ENCODE measurements at regions not wholly inside any gene's neighbourhood (a gene's known extent, or its start where the extent isn't known, plus 50 kb on each side); places are given as distances from the start of the nearest gene placed in this dataset.
"Not testable (repeated sequence)": the region's sequence is repeated elsewhere in the genome, so short reads cannot be mapped to it uniquely, and the experiment has no call there.

GRCh38 chr10:21388589-21388988, 136.9 kb downstream of the SKIDA1 start:
- no peak overlapping the region for H3K27ac Mint-ChIP-seq (ENCODE audit: unreplicated experiment)
- TF ChIP-seq CTCF (IDR thresholded peaks at IDR 0.05; ENCODE audit: partially characterized antibody, unreplicated experiment), result no peak
- no peaks in the 10 kb centered on the region for H3K27me3 Mint-ChIP-seq (ENCODE audit: unreplicated experiment)
- no peak overlapping the region for H3K4me3 Mint-ChIP-seq (ENCODE audit: unreplicated experiment)
- H3K9me3 Mint-ChIP-seq (ENCODE audit: unreplicated experiment), result peaks cover 4% of the 10 kb centered on the region
- no peaks in the 10 kb centered on the region for H3K36me3 Mint-ChIP-seq (ENCODE audit: unreplicated experiment)
- no peak for DNase-seq
- no peaks in the 10 kb centered on the region for H3K4me1 Mint-ChIP-seq (ENCODE audit: low read depth, unreplicated experiment)

GRCh38 chr10:21387868-21388267, 137.6 kb downstream of the SKIDA1 start:
- DNase-seq, result no peak
- Mint-ChIP-seq H3K4me1 (ENCODE audit: low read depth, unreplicated experiment) (no peaks in the 10 kb centered on the region), H3K36me3 (ENCODE audit: unreplicated experiment) (no peaks in the 10 kb centered on the region), H3K4me3 (ENCODE audit: unreplicated experiment) (no peak overlapping the region), H3K27ac (ENCODE audit: unreplicated experiment) (no peak overlapping the region), H3K27me3 (ENCODE audit: unreplicated experiment) (no peaks in the 10 kb centered on the region), H3K9me3 (ENCODE audit: unreplicated experiment) (peaks cover 4% of the 10 kb centered on the region)
- TF ChIP-seq CTCF (IDR thresholded peaks at IDR 0.05; ENCODE audit: partially characterized antibody, unreplicated experiment), result no peak

GRCh38 chr10:21385996-21386585, 139.4 kb downstream of the SKIDA1 start:
- Mint-ChIP-seq H3K27ac (ENCODE audit: unreplicated experiment) (no peak overlapping the region), H3K9me3 (ENCODE audit: unreplicated experiment) (peaks cover 2% of the 10 kb centered on the region), H3K27me3 (ENCODE audit: unreplicated experiment) (no peaks in the 10 kb centered on the region)

GRCh38 chr10:21385536-21385935, 139.9 kb downstream of the SKIDA1 start:
- no peak overlapping the region for H3K27ac Mint-ChIP-seq (ENCODE audit: unreplicated experiment)
- H3K27me3 Mint-ChIP-seq (ENCODE audit: unreplicated experiment), result no peaks in the 10 kb centered on the region
- peaks cover 2% of the 10 kb centered on the region for H3K9me3 Mint-ChIP-seq (ENCODE audit: unreplicated experiment)
- no peaks in the 10 kb centered on the region for H3K36me3 Mint-ChIP-seq (ENCODE audit: unreplicated experiment)
- no peak overlapping the region for H3K4me3 Mint-ChIP-seq (ENCODE audit: unreplicated experiment)
- no peaks in the 10 kb centered on the region for H3K4me1 Mint-ChIP-seq (ENCODE audit: low read depth, unreplicated experiment)
- no peak for TF ChIP-seq CTCF (IDR thresholded peaks at IDR 0.05; ENCODE audit: partially characterized antibody, unreplicated experiment)
- DNase-seq, result no peak

More at GRCh38 chr10:21385996-21386585, 139.4 kb downstream of the SKIDA1 start:
- Mint-ChIP-seq H3K4me1 (ENCODE audit: low read depth, unreplicated experiment) (no peaks in the 10 kb centered on the region), H3K4me3 (ENCODE audit: unreplicated experiment) (no peak overlapping the region), H3K36me3 (ENCODE audit: unreplicated experiment) (no peaks in the 10 kb centered on the region)
- TF ChIP-seq CTCF (IDR thresholded peaks at IDR 0.05; ENCODE audit: partially characterized antibody, unreplicated experiment), result no peak
- DNase-seq, result no peak

GRCh38 chr10:21379143-21379542, 146.3 kb downstream of the SKIDA1 start:
- no peaks in the 10 kb centered on the region for H3K9me3 Mint-ChIP-seq (ENCODE audit: unreplicated experiment)

GRCh38 chr10:21375274-21375673, 150.2 kb downstream of the SKIDA1 start:
- DNase-seq; H3K36me3 Mint-ChIP-seq (ENCODE audit: unreplicated experiment); H3K4me3 Mint-ChIP-seq (ENCODE audit: unreplicated experiment); H3K27ac Mint-ChIP-seq (ENCODE audit: unreplicated experiment); H3K4me1 Mint-ChIP-seq (ENCODE audit: low read depth, unreplicated experiment); H3K27me3 Mint-ChIP-seq (ENCODE audit: unreplicated experiment); H3K9me3 Mint-ChIP-seq (ENCODE audit: unreplicated experiment): not testable (repeated sequence)

More at GRCh38 chr10:21379143-21379542, 146.3 kb downstream of the SKIDA1 start:
- H3K4me1 Mint-ChIP-seq (ENCODE audit: low read depth, unreplicated experiment), result no peaks in the 10 kb centered on the region
- no peak for TF ChIP-seq CTCF (IDR thresholded peaks at IDR 0.05; ENCODE audit: partially characterized antibody, unreplicated experiment)
- no peak overlapping the region for H3K4me3 Mint-ChIP-seq (ENCODE audit: unreplicated experiment)
- DNase-seq, result no peak
- H3K27ac Mint-ChIP-seq (ENCODE audit: unreplicated experiment), result no peak overlapping the region
- no peaks in the 10 kb centered on the region for H3K27me3 Mint-ChIP-seq (ENCODE audit: unreplicated experiment)
- no peaks in the 10 kb centered on the region for H3K36me3 Mint-ChIP-seq (ENCODE audit: unreplicated experiment)

GRCh38 chr10:21373881-21374280, 151.6 kb downstream of the SKIDA1 start:
- H3K4me3 Mint-ChIP-seq (ENCODE audit: unreplicated experiment); H3K4me1 Mint-ChIP-seq (ENCODE audit: low read depth, unreplicated experiment); H3K27ac Mint-ChIP-seq (ENCODE audit: unreplicated experiment); H3K27me3 Mint-ChIP-seq (ENCODE audit: unreplicated experiment); H3K36me3 Mint-ChIP-seq (ENCODE audit: unreplicated experiment); DNase-seq; H3K9me3 Mint-ChIP-seq (ENCODE audit: unreplicated experiment): not testable (repeated sequence)
